ENCODE measurements at regions not wholly inside any gene's neighbourhood (a gene's known extent, or its start where the extent isn't known, plus 50 kb on each side); places are given as distances from the start of the nearest gene placed in this dataset.

- Histone ChIP-seq H3K27ac (no peak overlapping the region), H3K36me3 (no peaks in the 10 kb centered on the region), H3K9me3 (ENCODE audit: severe bottlenecking) (no peaks in the 10 kb centered on the region), H3K4me3 (ENCODE audit: low read depth, low read length) (no peak overlapping the region), H3K27me3 (ENCODE audit: insufficient read depth, low read depth, severe bottlenecking) (peaks cover 4% of the 10 kb centered on the region)
- TF ChIP-seq CTCF (IDR thresholded peaks at IDR 0.05; ENCODE audit: low read depth, low read length) = no peak
- DNase-seq = no peak
Observed at GRCh38 chr12:47573146-47573659, 132.6 kb downstream of the RPAP3 start.

GRCh38 chr12:47570151-47570550, 135.7 kb downstream of the RPAP3 start:
- Histone ChIP-seq H3K27me3 (ENCODE audit: insufficient read depth, low read depth, severe bottlenecking) (peaks cover 11% of the 10 kb centered on the region), H3K9me3 (ENCODE audit: severe bottlenecking) (no peaks in the 10 kb centered on the region), H3K4me3 (ENCODE audit: low read depth, low read length) (no peak overlapping the region), H3K27ac (no peak overlapping the region), H3K36me3 (no peaks in the 10 kb centered on the region)
- DNase-seq = no peak
- TF ChIP-seq CTCF (IDR thresholded peaks at IDR 0.05; ENCODE audit: low read depth, low read length) = no peak

- no peak for DNase-seq
- Histone ChIP-seq H3K9me3 (ENCODE audit: severe bottlenecking) (no peaks in the 10 kb centered on the region), H3K4me3 (ENCODE audit: low read depth, low read length) (no peak overlapping the region), H3K27ac (no peak overlapping the region), H3K36me3 (no peaks in the 10 kb centered on the region), H3K27me3 (ENCODE audit: insufficient read depth, low read depth, severe bottlenecking) (peaks cover 24% of the 10 kb centered on the region)
- TF ChIP-seq CTCF (IDR thresholded peaks at IDR 0.05; ENCODE audit: low read depth, low read length) = no peak
Observed at GRCh38 chr12:47562201-47562600, 143.6 kb downstream of the RPAP3 start.

- no peak overlapping the region for H3K27ac ChIP-seq
Observed at GRCh38 chr12:47561746-47562145, 144.1 kb downstream of the RPAP3 start.

GRCh38 chr12:47560415-47560814, 145.4 kb downstream of the RPAP3 start:
- H3K9me3 ChIP-seq (ENCODE audit: severe bottlenecking) = no peaks in the 10 kb centered on the region
- DNase-seq = no peak
- no peak for TF ChIP-seq CTCF (IDR thresholded peaks at IDR 0.05; ENCODE audit: low read depth, low read length)
- H3K4me3 ChIP-seq (ENCODE audit: low read depth, low read length) = no peak overlapping the region
- no peak overlapping the region for H3K27ac ChIP-seq
- peaks cover 16% of the 10 kb centered on the region for H3K27me3 ChIP-seq (ENCODE audit: insufficient read depth, low read depth, severe bottlenecking)
- no peaks in the 10 kb centered on the region for H3K36me3 ChIP-seq

More at GRCh38 chr12:47561746-47562145, 144.1 kb downstream of the RPAP3 start:
- TF ChIP-seq CTCF (IDR thresholded peaks at IDR 0.05; ENCODE audit: low read depth, low read length) = no peak
- no peaks in the 10 kb centered on the region for H3K9me3 ChIP-seq (ENCODE audit: severe bottlenecking)
- no peaks in the 10 kb centered on the region for H3K36me3 ChIP-seq
- no peak overlapping the region for H3K4me3 ChIP-seq (ENCODE audit: low read depth, low read length)
- H3K27me3 ChIP-seq (ENCODE audit: insufficient read depth, low read depth, severe bottlenecking) = peaks cover 22% of the 10 kb centered on the region
- DNase-seq = no peak

All from WERI-Rb-1 (cell line).